ENCODE measurements at regions not wholly inside any gene's neighbourhood (a gene's known extent, or its start where the extent isn't known, plus 50 kb on each side); places are given as distances from the start of the nearest gene placed in this dataset.

DNA sequence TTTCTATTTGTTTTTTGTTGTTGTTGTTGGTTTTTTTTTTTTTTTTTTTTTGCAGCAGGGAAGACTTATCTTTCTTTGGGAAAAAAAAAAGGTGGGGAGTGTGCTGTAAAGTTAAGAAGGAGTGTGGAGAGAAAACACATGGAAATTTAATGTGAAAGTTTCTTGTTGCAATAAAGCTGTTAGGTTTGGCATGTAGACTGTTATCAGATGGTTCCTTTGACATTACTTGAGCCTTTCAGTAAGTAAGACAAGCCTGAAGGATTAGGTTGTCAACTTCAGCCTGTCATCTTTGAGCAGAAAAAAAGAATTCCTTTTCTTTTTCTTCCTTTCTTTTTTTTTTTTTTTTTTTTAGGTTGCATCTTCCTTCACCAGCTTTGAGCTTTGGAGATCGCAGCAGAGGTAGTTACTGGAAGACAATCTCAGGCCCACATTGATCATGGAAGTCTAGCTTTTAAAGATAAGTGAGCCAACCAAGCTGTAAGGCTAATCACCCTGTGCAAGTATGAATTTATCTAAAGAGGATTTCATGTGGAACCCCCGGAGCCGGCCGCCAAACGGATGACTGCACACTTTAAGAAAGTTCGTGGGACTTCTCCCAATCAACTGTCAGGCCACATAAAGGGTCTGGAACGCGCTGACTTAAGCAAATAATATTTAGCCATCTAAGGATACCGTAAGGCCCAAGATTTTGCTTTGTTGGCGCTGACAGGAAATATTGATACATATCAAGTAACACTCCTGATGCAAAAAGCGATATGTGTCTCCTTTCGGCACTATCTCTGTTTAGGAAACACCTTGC lies 1040.1 kb upstream of the NR2F2 start:
- no peak for DNase-seq (ENCODE audit: low read depth)

DNA sequence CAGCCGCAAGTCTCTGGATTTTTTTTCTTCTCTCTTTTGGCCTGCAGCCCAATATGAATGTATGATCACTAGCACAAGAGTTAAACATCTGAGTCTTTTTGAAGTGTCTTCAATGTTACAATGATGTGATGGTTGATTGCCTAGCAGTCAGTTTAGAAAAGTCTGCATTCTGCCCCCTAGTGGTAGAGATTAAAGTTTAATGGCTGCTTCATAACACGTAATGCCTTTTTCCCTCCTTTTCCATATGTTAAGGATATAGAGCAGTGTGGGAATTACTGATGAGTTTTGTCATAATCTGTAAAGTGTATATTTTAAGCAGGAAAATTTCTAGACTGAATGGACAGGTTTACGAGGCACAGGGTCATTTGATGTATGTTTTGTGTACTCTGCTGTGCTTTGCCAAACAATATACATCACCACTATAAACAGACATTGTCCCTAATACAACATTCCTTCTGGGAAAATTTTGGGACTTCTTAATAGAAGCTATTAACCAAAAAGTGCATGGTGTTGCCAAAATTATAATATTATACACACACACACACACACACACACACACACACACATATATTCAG lies 1038.5 kb upstream of the NR2F2 start:
- no peak for DNase-seq (ENCODE audit: low read depth)

DNA sequence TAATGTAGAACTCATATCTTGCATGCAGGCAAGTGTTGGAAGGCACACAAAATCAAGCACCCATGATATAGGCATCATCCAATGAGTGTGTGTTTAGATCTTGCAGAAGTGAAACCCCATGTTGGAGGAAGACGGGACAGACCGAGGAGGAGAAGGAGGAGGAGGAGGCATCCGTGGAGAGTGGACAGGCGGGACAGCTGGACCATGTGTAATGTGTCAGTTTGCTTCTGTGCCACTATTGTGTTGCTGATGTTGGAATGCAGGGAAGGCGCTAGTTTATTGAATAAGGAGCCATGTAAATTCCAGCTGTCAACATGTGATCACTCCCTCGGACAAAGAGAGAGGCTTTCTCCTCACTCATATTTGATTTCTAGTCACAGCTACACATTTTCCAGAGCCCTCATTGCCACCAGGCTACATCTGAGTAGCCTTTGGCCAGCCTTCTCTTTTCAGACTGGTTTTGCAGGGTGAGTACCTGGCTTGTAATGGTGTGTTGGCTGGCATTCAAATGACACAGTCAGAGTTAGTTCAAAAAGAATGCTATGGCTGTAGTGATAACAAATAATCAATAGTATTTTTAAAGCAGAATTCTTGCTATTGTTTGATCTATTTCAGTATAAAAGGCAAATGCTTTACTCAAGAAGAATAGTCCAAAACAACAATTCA lies 1037.6 kb upstream of the NR2F2 start:
- DNase-seq (ENCODE audit: low read depth): no peak

DNA sequence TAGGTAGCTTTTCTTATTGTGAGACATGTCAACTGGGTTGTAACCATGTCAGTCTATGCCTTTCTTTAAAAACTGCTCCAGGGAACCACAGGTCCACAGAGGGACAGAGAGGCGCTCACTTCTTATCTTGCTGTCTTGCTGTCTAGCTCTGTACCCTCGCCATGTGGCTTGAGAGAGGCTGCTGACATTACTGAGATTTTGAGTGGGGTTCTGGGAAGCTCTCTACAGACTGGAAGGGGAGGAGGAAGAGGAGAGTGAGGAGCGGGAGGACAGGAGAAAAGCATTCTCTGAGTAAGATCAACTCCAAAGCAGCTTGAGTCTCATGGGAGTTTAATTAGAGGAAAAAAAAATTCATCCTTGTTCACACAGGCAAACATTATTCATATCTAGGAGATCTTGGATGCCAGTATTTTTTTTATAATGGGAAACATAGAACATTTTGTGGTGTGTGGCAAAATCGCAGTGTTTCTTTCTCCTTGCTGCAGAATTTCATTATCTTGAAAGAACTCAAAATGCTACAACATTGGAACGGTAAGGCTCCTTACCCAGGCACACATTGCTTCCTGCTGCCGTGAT lies 1037.0 kb upstream of the NR2F2 start:
- DNase-seq (ENCODE audit: low read depth): no peak

DNA sequence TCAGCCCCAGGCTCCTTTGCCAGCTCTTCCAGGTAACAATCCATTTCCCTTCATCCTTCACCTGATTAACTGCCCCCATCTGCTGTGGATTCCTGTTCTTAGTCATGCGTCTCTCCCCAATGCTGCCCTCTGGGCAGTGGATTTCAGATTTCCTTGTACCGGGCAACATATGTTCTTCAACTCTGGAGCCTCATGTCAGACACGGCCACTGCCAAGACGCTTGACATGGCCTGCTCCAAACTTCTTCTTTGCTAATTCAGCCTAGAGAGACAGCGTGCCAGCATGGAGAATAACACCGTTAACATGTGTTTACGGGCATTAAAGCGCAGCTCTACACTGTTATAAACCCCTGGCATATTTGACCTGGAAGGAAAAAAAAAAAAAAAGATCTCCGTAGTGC lies 1035.1 kb upstream of the NR2F2 start:
- DNase-seq (ENCODE audit: low read depth): no peak

DNA sequence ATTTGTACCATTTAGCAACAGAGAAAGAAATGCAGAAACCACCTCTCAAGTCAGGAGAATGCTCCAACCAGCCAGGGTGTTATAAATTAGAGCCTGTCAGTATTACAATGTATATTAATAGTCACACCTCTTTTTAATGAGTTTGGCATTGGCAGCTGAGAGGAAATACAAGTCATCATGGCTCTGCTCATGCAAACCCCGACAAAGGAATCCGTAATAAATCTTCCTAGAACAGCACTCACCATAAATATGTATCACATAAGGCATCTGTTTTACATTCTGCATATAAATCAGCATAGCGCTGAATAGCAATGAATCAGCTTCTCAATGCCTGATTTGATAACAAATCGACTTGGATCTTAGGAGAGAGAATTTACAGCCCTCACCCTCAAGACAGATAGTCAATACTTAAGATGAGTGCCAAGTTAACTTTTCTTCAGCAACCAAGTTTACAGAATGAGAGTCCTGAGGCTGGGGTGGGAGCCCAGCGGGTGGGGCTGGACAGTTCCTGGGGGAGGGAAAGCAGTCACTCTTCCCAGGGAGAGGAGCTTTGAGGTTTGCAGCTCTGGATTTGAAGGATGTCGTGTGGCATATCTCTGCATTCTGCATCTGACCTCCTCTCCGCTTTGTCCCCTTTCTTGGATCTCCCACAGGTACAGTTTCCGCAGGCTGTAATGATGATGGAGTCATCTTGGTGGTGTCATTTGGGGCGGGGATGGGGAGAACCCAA lies 1034.4 kb upstream of the NR2F2 start:
- no peak for DNase-seq (ENCODE audit: low read depth)

DNA sequence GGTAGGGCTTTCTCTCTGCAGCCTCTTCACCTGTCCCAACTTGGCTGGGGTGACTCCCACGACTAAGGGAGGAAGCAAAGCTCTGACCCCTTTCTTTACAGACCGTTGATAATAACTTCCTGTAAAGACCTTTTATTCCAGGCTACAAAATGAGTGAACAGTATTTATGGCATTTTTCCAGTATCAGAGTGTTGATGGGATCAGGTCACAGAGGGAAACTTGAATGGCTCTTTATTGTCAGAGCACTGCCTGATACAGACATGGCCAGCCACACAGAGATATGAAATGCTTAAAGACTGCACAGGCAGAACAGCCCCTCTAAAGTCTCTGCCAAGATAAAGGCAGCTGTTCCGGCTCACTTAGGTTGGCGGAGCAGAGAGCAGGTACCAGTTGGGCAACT lies 1033.9 kb upstream of the NR2F2 start:
- no peak for DNase-seq (ENCODE audit: low read depth)

DNA sequence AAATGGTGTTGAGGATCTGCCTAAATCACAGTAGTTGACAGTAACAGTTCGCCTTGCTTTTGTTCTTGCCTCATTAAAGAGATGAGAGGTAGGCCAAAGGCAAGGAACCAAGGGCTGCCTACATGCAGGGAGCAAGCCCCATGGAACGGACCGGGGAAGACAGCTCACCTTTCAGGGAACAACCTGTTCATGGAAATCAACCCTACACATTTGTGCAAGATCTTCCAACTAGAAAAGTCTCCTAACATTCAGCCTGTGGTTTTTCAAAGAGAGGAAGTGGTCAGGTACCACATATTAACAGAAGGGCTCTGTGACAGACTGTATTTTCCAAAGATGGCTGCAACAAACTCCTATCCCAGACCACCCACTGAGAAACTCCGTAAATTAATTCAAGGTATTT lies 1031.8 kb upstream of the NR2F2 start:
- no peak for DNase-seq (ENCODE audit: low read depth)

DNA sequence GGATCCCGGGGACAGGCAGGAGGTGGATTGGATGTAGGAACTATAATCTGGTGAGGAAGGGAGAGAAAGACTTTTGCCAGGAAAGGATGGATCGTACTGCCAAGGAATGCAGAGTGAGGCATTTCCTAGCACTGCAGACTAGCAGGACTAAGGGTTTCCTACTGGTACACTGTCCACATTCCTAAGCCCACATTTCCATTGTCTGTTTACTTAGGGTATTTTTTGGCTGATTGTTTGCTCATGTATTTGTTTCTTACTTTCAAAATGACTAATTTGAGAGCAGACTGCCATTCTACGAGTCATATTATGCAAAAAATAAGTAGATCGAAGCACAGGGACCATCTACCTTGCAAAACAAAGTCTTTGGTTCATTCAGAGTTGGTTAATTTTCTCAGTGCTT lies 1029.5 kb upstream of the NR2F2 start:
- no peak for DNase-seq (ENCODE audit: low read depth)

DNA sequence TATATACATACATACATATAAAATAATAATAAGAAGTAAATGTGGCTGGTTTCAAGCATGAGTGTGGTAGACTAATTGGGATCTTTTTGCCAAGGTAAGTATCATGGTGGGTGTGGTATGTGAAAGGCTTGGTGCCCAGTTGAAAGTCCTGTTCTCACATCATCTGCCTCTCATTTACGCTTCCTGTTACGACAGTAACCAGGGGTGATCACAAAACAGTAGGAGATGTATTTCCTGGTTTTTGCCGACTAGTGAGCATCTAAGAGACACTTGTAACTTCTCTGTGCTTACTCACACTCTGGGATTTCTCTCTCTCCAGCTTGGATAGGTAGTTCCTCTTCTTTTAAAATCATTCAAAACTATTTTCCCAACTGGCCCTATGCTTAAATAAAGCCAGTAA lies 1028.3 kb upstream of the NR2F2 start:
- DNase-seq (ENCODE audit: low read depth): no peak

DNA sequence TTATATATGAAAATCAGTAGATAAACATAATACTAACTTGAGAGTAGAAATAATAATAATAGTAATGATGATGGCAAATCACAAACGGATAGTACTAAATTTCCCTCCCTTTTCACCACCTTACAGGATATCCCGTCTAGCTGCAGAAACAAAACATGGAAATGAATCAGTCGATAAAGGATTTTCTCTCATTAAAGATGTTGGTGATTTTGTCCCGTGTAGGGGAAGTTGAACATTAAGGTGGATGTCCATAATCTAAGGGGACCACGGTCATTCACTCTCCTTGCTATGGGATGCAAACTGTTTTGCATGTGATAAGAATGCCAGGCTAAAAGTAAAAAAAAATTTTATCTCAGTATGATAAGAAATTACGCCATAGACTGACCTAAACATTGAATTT lies 1027.7 kb upstream of the NR2F2 start:
- no peak for DNase-seq (ENCODE audit: low read depth)

DNA sequence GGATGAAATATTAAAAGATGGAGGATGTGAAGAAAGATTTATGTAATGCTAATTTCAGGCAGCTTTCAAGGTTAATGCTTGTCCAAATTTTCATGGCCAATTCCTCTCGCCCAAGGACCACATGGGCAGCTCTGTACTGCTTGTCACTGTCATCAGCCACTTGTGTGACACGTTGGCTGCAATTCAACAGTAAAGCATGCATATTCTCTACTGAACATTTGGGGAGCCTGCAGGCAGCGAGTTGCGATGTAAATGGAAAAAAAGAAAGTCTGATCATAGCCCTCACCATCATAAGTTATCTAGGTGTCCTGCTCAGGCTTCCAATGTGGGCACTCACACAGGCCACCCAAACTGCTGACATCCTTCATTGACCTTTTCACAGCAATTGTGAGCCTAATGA lies 1026.8 kb upstream of the NR2F2 start:
- DNase-seq (ENCODE audit: low read depth): no peak

DNA sequence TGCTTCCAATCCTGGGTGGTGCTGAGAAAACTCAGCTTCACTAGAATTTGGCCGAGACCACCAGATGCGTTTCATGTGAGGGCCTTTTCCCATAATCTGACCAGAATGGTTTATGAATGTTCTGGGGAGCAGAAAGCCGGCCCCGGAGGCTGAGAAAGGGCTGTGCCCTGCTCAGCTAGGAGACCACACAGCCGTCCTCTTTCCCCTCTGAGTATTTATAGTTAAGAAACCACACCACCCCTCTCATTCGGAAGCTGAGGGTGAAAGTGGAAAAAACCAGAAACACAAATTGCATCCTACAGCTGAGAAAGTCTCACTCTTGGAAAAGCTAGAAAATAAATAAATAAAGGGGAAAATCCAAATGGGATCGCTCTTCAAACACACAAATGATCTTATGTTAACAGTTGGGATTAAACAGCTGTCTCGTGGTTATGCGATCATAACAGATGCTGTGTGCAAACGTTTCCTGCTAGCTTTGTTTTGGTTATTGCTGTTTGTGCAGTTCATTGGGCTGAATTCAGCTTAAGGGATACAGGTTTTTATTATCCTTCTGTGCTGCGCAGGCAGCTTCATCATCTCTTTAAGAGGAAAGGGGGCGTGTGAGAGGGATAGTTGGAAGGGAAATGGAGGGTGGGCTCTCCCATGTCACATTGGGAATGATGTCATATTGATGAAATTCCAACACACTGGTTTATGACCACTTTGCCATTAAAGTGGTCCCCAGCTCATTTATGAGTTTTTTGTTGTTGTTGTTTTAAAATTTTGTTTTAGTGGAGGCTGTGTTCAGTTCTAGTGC lies 1026.2 kb upstream of the NR2F2 start:
- DNase-seq (ENCODE audit: low read depth): no peak

DNA sequence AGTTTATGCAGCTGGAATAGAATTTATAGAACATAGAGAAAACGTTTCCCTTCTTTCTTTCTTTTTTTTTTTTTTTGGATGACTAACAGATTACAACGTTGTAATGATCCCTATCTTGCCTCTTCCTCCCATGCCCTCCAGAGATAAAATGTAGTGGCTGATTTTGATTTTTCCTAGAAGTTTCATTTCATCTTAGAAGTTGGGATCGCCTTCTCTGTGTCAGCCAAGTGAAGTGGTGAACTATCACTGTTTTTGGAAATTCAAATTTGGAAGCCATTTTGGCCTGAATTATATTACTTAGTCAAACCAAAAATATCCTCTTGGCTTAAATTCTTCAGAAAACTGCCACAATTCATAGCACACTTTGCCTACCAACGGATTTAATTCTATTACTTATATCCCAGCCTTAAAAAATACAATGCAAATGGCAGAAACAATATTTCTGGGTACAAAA lies 1025.5 kb upstream of the NR2F2 start:
- no peak for DNase-seq (ENCODE audit: low read depth)

DNA sequence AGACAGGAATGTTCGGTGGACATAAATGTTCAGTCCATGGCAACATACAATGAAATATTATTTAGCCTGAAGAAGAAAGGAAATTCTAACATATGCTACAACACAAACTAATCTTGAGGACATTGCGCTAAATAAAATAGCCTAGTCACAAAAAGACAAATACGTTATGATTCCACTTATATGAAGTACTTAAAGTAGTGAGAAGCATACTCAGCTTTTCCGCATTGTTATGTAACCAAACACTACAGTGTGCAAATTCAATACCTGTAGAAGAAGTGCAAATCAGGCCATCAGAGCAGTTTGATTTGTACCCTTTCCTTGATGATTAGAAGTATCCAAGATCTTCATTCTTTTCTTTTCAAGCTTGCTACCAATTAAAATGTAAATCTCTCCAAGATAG lies 1023.4 kb upstream of the NR2F2 start:
- DNase-seq (ENCODE audit: low read depth): no peak

DNA sequence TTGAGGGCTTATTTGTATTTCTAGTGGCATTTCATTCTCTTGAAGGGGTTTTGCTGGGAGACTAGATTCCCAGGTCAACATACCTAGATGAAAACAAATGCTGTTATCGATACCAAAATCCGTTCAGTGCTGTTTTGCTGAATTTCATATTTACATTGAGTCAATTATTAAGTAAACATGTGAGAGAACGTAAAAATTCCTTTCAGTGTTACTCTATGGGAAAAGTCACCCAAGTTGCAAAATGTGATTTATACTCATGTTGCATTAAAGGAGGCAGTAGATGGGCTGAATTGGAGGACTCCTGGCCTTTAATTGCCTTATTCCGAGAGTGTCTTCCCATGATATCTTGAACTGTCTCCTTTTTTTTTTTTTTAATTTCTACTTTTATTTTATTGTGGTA lies 1011.3 kb upstream of the NR2F2 start:
- DNase-seq (ENCODE audit: low read depth): no peak

DNA sequence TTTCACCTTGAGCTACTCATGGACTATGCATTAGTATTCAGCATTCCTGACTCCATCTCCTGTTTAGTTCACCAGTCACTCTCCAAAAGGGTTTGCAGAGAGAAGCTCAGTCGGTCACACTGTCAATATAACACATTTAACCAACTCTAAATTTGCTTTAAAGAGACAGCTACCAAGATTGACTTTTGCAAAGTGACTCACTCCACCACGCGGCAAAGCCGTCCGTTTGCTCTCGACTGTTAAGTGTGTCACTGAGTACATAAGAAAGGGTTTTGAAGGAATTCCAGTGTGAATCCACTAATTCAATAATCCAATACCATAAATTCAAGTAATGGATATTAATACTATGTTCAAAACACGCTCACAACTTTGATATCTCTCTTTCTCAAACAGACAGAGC lies 1006.7 kb upstream of the NR2F2 start:
- no peak for DNase-seq (ENCODE audit: low read depth)

DNA sequence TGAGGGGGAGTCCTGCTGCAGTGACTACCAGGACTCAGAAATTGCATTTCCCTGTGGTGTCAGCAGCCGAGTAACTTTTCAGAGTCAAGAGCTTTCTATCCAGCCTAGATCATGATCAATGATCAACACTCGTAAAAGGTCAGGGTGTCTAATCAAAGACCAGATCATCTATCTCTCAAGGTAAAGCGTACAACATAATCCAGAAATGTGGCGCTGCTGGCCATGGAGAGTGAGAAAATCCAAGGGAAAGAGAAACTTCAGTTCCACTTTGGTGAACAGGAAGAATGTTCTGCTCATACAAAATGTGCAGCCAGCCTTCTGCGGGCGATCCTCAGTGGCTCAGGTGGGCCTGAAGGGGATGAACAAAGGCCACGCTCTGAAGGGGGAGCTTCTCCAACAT lies 1005.8 kb upstream of the NR2F2 start:
- DNase-seq (ENCODE audit: low read depth): no peak

DNA sequence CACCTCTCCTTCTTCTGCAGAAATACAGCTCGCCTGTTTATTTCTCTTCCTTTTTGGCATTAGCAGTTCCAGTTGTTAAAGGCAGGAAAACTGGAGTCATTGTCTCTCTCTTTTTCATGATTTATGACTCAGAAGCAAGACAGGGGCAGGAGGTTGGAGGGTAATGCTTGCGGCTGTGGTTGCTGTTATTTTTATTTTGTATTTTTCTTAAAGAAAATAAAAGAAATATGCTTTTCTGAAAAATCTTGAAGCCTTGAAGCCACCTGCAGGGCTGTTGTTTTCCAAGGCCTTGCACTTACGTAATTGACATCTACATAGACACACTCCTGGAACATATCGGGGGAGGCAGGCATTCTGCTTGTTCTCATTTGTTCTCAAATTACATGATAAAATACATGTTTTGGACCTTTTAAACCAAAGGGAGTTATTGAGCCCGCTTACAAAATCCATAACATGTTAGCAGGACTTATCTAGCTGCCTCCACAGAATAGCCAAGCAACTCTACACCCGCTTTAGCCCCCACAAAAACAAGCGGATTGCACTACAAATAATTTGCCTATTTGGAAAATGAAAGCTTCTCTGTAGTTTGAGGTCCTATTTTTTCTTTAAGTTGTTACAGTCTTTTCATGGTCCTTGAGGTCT lies 1004.6 kb upstream of the NR2F2 start:
- DNase-seq (ENCODE audit: low read depth): no peak

DNA sequence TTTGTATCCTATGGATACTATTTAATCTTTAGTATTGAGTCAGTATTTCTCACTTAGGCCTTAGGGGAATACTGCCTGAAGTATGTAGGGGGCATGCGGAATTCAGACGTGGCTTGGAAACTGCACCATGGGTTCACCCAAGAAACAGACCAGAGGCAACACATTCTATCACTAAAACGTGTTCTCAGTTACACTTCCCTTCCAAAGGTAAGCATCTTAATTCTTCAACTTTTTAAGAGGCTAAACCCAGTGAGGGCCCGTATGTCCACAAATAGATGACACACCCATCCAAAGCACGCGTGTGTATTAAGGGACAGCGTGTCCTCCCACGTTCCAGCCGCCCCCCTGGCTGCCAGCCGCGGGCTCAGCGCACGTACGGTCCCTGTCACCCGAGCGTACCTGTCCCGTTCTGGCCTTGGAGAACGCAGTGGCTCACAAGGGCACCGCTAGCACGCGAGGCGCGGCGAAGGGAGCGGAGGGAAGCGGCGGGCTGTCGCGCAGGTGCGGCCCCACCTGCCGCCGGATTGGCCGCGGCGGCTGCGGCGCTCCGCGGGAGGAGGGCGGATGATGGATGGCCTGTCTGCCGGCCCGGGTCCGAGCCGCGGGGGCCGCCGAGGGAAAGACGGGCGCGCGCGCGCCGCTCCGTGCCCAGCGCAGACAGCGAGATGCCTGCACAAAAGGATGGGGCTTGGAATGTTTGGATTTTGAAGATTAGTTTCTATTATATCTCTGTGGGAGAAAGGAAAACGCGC lies 1003.9 kb upstream of the NR2F2 start:
- DNase-seq (ENCODE audit: low read depth): no peak

DNA sequence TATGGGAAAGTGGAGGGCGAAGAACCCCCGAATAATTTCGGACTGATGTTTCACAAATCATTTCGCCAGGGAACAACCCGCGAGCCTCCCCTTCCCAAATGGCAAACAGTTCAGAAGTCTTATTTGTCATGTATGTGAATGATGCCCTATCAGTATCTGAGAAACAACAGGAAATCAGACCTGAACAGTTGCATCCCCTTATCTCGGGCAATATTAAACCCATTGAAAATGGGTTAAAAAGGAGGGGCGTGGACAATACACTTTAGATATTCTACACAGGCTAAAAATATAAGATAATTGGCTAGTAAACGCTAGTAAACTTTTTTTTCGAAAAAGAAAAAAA lies 1003.3 kb upstream of the NR2F2 start:
- no peak for DNase-seq (ENCODE audit: low read depth)
